Skin epidermis (tissue), 12 donors: ENCODE measurements at regions not wholly inside any gene's neighbourhood (a gene's known extent, or its start where the extent isn't known, plus 50 kb on each side); places are given as distances from the start of the nearest gene placed in this dataset.

ENCODE experiments used
- H3K27ac ChIP-seq, 21 experiments: fragments of 200-600 bp; sonication (generic) in 11 of 21; one replicate each; pipeline ENCODE4 v1.5.0; 2020; ENCODE audit warnings: mild to moderate bottlenecking in 3 of 21, inconsistent platforms in 2 of 21, moderate library complexity in 2 of 21
- H3K4me3 ChIP-seq, 7 experiments: fragments of 200-600 bp; sonication (generic) in 2 of 7; one replicate each; pipeline ENCODE4 v1.5.0; 2020; ENCODE audit warnings: inconsistent platforms in 2 of 7, mild to moderate bottlenecking in 2 of 7, moderate library complexity in 1 of 7

- Histone ChIP-seq H3K27ac (no peak overlapping the region), H3K4me3 (no peak overlapping the region)
Observed at GRCh38 chr1:84759756-84760155, 69.5 kb upstream of the SSX2IP start.

DNA sequence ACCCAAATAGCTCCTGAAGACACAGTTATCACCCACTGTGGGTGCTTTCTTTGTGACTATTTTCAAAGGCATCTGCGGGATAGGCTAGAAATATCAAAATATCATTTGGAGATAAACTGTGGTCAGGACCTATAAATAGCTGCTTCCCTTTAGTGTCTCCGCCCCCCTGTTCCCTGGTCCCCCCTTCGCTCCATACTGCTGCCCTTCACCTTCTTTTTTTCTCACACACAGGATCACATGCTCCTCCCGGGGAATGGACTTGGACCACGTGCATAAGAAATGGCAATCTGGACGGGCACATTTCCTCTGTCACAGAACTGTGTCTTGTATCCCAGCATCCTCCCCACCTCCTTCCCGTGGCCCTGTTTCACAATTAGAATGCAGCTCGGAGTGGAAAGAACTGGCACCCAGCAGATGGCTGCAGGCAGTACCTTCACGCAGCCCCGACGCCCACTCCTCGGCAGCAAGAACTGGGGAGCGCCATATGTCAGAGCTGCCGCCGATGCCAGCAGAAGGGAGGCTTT lies 68.8 kb upstream of the SSX2IP start:
- H3K27ac ChIP-seq: no peak overlapping the region

GRCh38 chr1:84758476-84758875 lies 68.2 kb upstream of the SSX2IP start:
- no peak overlapping the region for H3K27ac ChIP-seq
- H3K4me3 ChIP-seq: no peak overlapping the region

More for the DNA sequence above, 68.8 kb upstream of the SSX2IP start:
- no peak overlapping the region for H3K4me3 ChIP-seq

GRCh38 chr1:84757301-84757700 lies 67.0 kb upstream of the SSX2IP start:
- no peak overlapping the region for H3K27ac ChIP-seq
- no peak overlapping the region for H3K4me3 ChIP-seq

DNA sequence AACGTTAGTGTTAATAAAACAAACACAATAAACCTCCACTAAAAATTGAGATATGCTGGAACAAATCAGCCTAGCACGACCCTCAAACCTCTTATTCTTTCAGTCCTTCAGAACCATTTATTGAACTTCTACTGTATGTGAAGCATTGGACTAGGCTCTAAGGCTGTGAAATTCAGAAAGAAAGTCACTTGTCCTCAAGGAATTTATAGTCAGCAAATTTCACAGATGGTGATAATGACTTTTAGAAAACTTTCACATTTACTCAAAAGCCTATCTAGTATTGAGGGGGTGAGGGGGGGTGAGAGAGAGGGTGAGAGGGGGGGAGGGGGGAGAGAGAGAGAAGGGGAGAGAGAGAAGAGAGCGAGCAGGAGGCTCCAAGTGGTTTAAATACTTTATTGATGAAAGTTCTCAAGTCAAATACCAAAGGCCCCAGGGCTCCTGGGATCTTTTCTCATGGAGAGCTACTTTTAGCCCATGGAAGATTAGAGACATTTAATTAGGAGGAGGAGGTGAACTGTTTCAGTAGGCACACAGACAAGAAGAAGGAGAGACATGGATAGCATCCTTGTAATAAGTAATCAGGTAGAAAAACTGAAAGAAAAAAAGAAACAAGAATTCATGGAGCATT lies 66.3 kb upstream of the SSX2IP start:
- H3K4me3 ChIP-seq: no peak overlapping the region
- no peak overlapping the region for H3K27ac ChIP-seq

DNA sequence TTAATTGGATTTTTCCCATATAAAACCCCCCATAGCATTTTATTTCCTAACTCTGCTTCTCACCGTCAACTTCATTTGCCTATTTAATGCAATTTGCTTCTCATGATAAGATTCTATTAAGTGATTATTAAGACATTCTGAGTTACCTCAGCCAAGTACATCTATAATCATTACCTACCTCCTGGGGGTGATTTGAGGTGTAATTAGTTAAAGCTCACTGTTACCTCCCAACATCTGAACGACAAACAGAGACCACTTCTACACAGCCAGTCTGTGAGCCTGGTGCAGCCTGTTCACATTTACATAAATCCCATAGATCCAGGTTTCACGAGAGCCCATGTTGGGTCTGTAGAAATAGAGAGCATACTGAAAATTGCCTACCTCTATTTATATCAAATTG lies 65.7 kb upstream of the SSX2IP start:
- H3K4me3 ChIP-seq: no peak overlapping the region
- no peak overlapping the region for H3K27ac ChIP-seq

DNA sequence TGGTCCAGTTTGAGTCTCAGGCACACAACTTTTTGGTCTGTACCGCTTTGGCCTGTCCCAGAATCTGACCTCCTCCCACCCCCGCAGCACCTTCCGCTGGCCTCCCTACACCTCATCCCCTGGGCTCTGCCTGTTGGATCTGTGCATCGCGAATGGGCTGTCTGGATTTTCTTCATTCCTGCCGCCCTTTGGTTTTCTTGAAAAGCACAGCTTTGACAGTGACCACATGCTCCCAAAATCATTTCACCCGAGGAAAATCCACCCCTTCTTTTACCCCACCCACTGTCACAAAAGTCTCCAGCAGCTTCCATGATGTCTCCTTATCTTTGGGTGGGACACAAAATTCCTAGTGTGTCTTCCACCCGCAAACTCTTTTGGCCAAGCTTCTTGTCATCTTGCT lies 65.0 kb upstream of the SSX2IP start:
- no peak overlapping the region for H3K4me3 ChIP-seq
- H3K27ac ChIP-seq: no peak overlapping the region

DNA sequence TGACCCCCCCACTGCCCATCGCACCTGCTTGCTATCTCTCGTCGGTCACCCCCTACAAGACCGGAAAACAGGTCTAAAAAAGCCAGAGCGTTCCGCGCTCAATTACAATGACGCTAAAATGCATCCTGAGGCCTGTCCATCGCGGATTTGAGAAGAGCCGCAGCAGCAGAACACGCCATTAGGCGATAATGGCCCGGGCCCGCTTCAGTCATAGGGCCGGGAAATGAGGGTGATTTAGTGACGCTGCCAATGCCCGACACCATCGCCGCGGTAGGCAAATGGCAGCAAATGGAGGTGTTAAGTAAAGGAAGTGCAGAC lies 64.1 kb upstream of the SSX2IP start:
- Histone ChIP-seq H3K4me3 (no peak overlapping the region), H3K27ac (no peak overlapping the region)

- Histone ChIP-seq H3K4me3 (no peak overlapping the region), H3K27ac (no peak overlapping the region)
Observed at GRCh38 chr1:84753516-84754385, 63.5 kb upstream of the SSX2IP start.

GRCh38 chr1:84750110-84750730 lies 60.0 kb upstream of the SSX2IP start:
- Histone ChIP-seq H3K27ac (peak overlapping the region in 2 of 21 experiments; percentile 4 to 13), H3K4me3 (no peak overlapping the region)

DNA sequence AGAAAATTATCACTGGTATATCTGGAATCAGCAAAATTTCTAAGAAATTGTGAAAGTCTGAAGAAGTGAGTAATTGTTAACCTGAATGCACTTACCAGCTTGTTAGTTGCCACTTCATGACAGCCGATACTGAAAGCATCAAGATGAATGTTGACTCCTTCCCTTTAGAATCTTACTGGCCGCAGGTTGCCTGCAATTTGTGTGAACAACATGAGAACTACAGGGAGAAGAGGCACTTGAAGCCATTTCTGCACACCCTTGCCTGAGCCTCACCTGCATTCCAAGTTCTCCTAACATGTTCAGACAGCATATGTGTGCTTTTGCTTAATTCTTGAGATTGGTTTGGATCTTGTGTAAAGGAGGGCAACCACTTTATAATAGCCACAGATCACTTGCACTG lies 59.2 kb upstream of the SSX2IP start:
- peak overlapping the region in 3 of 21 experiments; percentile 4 to 45 (median 13) for H3K27ac ChIP-seq
- no peak overlapping the region for H3K4me3 ChIP-seq

DNA sequence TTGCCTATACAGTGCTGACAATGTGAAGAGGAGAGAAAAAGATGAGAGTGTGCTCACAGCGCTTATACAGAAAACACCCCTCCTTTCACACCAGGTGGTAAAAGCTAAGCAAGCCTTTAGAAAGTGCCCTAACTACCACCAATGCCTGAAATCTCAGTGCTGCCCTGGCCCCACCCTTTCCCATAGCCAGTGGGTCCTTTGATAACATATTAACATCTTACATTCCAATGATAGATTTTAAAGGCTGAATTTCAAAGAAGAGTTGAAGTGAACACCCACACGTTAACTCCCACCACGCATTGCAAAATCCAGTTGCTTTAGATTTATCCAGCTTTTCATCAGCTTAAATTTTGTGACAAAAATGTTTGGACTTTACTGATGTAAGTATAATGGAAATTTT lies 58.1 kb upstream of the SSX2IP start:
- no peak overlapping the region for H3K4me3 ChIP-seq
- H3K27ac ChIP-seq: no peak overlapping the region

- Histone ChIP-seq H3K4me3 (no peak overlapping the region), H3K27ac (no peak overlapping the region)
Observed at GRCh38 chr1:84745857-84746256, 55.6 kb upstream of the SSX2IP start.

- Histone ChIP-seq H3K4me3 (no peak overlapping the region), H3K27ac (no peak overlapping the region)
Observed at GRCh38 chr1:84743896-84744295, 53.6 kb upstream of the SSX2IP start.

DNA sequence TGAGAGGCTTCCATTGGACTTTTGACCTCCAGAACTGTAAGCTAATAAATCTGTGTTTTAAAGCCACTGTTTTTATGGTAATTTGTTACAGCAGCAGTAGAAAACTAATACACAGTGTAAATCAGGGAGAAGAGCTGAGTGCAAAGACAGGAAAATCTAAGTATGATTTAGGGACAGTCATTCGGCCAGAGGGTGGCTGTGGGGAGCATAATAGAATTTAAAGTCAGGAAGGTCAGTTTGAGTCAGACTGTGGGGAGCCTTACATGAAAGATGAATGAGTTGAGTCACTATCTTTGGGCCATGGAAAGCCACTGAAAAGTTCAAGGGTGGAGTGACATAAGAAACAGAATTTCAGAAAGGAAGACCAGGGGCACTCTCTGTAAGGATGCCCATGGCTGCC lies 52.4 kb upstream of the SSX2IP start:
- no peak overlapping the region for H3K27ac ChIP-seq
- no peak overlapping the region for H3K4me3 ChIP-seq

DNA sequence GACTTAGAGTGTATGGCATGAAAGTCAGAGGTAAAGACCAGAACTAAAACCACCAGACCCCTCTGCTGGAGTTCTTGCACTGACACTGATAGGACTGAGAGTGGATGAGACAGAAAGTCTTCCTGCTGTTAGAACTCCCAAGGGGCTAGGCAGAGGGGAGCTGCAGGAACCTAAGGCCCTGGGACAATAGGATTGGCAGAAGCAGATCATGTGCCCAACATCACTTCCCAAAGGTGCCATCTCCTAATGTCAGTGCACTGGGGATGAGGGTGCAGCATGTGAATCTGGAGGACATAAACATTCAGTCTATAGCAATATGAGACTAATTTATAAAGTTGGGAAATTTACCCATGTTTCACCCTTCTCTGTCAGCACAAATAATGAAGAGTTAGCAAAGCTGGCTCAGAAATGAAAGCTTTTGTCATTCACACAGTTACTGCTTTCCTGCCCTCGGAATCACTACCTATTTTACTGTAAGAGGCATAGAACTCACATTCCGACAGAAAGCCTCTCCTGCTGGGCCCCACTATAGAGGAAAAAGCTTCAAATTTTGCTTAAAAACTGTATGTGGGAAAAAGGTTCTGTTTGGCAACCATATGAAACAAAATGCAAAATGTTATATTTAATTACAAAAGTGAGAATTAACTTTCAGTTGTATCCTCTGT lies 49.9 kb upstream of the SSX2IP start:
- no peak overlapping the region for H3K27ac ChIP-seq
- H3K4me3 ChIP-seq: no peak overlapping the region
